HuH-7 (cell line): ENCODE measurements at regions not wholly inside any gene's neighbourhood (a gene's known extent, or its start where the extent isn't known, plus 50 kb on each side); places are given as distances from the start of the nearest gene placed in this dataset.
A peak's percentile ranks its signal among the peaks of the same experiment; 100 is the strongest.

Experiments used
- DNase-seq: peaks from one replicate; pipeline ENCODE4 v3.0.0; 2011; ENCODE audit warnings: low spot score

GRCh38 chr1:112317611-112318062 is 78.4 kb upstream of the CTTNBP2NL start:
- DNase-seq = no peak

- DNase-seq = no peak
Measured at GRCh38 chr1:112318263-112318662, 77.8 kb upstream of the CTTNBP2NL start.

GRCh38 chr1:112318698-112319370 is 77.2 kb upstream of the CTTNBP2NL start:
- no peak for DNase-seq

GRCh38 chr1:112319371-112320040 is 76.5 kb upstream of the CTTNBP2NL start:
- DNase-seq = no peak

GRCh38 chr1:112320058-112320457 is 76.0 kb upstream of the CTTNBP2NL start:
- DNase-seq = no peak

- DNase-seq = no peak
Measured at GRCh38 chr1:112322018-112322417, 74.0 kb upstream of the CTTNBP2NL start.

GRCh38 chr1:112322983-112323678 is 72.9 kb upstream of the CTTNBP2NL start:
- DNase-seq = no peak

GRCh38 chr1:112325504-112325903 is 70.5 kb upstream of the CTTNBP2NL start:
- DNase-seq = no peak

- DNase-seq = no peak
Measured at GRCh38 chr1:112328600-112328999, 67.4 kb upstream of the CTTNBP2NL start.

GRCh38 chr1:112332176-112333150 is 63.6 kb upstream of the CTTNBP2NL start:
- DNase-seq = no peak

- DNase-seq = no peak
Measured at GRCh38 chr1:112335351-112335750, 60.7 kb upstream of the CTTNBP2NL start.

GRCh38 chr1:112337028-112337531 is 58.9 kb upstream of the CTTNBP2NL start:
- DNase-seq = peak; percentile 37

- DNase-seq = no peak
Measured at GRCh38 chr1:112341986-112342385, 54.0 kb upstream of the CTTNBP2NL start.

- no peak for DNase-seq
Measured at GRCh38 chr1:112342558-112342957, 53.5 kb upstream of the CTTNBP2NL start.

GRCh38 chr1:112344754-112345423 is 51.1 kb upstream of the CTTNBP2NL start:
- DNase-seq = no peak
